ENCODE measurements at regions not wholly inside any gene's neighbourhood (a gene's known extent, or its start where the extent isn't known, plus 50 kb on each side); places are given as distances from the start of the nearest gene placed in this dataset.

GRCh38 chr20:11204926-11205768 is 531.3 kb upstream of the JAG1 start:
- TF ChIP-seq CTCF (IDR thresholded peaks at IDR 0.05): peak in 3 of 4 experiments; percentile 54 to 64 (median 54)
- no peak for TF ChIP-seq POLR2A (IDR thresholded peaks at IDR 0.05)
- TF ChIP-seq EP300 (IDR thresholded peaks at IDR 0.05): no peak

Measured in sigmoid colon (tissue), 4 donors.